Mucosa of descending colon (tissue), 3 donors: ENCODE measurements at regions not wholly inside any gene's neighbourhood (a gene's known extent, or its start where the extent isn't known, plus 50 kb on each side); places are given as distances from the start of the nearest gene placed in this dataset.

ENCODE experiments used
- ATAC-seq: fragments of 200-7000 bp; cut with Tn5 transposase; one replicate; pipeline ENCODE4 v1.9.1; 2020; ENCODE audit warnings: mild to moderate bottlenecking, moderate library complexity
- DNase-seq, 3 donors: peaks; one replicate each; pipeline ENCODE4 v3.0.0-alpha.2; 2020
- H3K36me3 ChIP-seq: fragments of 200-600 bp; one replicate; pipeline ENCODE4 v1.8.0; 2021; ENCODE audit warnings: low read depth, mild to moderate bottlenecking
- H3K4me1 ChIP-seq: fragments of 200-600 bp; one replicate; pipeline ENCODE4 v1.8.0; 2021; ENCODE audit warnings: low read depth, mild to moderate bottlenecking
- H3K4me3 ChIP-seq: fragments of 200-600 bp; one replicate; pipeline ENCODE4 v1.8.0; 2021; ENCODE audit warnings: mild to moderate bottlenecking
- H3K9me3 ChIP-seq: fragments of 200-600 bp; one replicate; pipeline ENCODE4 v1.8.0; 2021; ENCODE audit warnings: mild to moderate bottlenecking
- CTCF ChIP-seq: fragments of 200-600 bp; IDR thresholded peaks from one replicate; pipeline ENCODE4 v1.8.0; 2022; ENCODE audit warnings: antibody characterized with exemption, mild to moderate bottlenecking
- intact Hi-C, 2 donors: fragments of 100-400 bp; cut with DNase I in 1 of 2; cut with micrococcal nuclease in 1 of 2; formaldehyde crosslinking; loops; one replicate each; pipeline versions ENCODE4 v1.11.0 to v1.11.1; 2022; cut with DNase I, micrococcal nuclease
- donor health status: DM: no; HTN: no; CAD: no; lungs with moderate emphysema.
- donor health status: DM: no; HTN: no; CAD: no.
- donor health status: DM: no; HTN: yes; CAD: no.

- Histone ChIP-seq H3K4me3 (no peak overlapping the region), H3K9me3 (no peaks in the 10 kb centered on the region), H3K36me3 (no peaks in the 10 kb centered on the region), H3K4me1 (no peaks in the 10 kb centered on the region)
- ATAC-seq (no peak), DNase-seq (no peak)
- no peak for TF ChIP-seq CTCF
- intact Hi-C loops = no loop called here
Measured at GRCh38 chr6:45739058-45739457, 276.6 kb downstream of the CLIC5 start.

GRCh38 chr6:45738057-45738455 lies 277.6 kb downstream of the CLIC5 start:
- intact Hi-C loops = no loop called here
- ATAC-seq = no peak
- Histone ChIP-seq H3K4me3 (no peak overlapping the region), H3K4me1 (no peaks in the 10 kb centered on the region), H3K36me3 (no peaks in the 10 kb centered on the region), H3K9me3 (no peaks in the 10 kb centered on the region)
- DNase-seq = no peak
- no peak for TF ChIP-seq CTCF

DNA sequence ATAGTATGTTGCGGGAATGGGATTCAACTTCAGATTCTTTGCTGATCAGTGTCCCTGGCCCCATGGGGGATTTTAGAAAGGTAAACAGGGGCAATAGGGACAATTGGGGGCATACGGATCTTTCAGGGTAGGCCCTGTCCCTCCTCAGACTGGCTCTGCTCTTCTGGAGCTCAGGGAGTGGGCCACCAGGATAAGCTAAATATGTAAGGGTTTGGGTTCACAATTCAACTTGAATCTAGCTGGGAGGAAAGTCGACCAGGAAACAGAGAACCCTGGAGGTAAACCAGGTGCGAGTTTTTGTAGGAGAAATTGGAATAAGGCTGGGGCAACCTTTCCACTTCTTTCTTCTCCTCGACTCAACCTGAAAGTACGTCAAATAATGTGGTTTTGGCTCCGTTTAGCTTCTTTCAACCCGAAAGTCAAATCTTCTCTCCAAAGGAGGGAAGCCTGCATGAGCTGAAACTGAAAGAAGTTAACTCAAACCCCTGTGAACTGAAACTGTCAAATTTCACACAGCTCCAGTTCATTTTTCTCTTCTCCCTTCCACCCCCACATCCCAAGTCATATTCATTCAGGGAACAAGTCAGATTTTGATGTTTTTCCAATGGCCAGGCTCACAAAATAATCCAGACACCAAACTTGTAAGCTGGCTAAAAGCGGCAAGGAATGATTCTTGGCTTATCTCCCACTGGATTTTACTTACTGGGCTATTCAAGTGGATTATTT lies 278.2 kb downstream of the CLIC5 start:
- DNase-seq = no peak
- intact Hi-C loops = no loop called here
- H3K36me3 ChIP-seq = no peaks in the 10 kb centered on the region
- no peak for TF ChIP-seq CTCF
- H3K9me3 ChIP-seq = no peaks in the 10 kb centered on the region
- ATAC-seq = no peak
- no peaks in the 10 kb centered on the region for H3K4me1 ChIP-seq
- no peak overlapping the region for H3K4me3 ChIP-seq

GRCh38 chr6:45736134-45736533 lies 279.5 kb downstream of the CLIC5 start:
- Histone ChIP-seq H3K9me3 (no peaks in the 10 kb centered on the region), H3K4me1 (no peaks in the 10 kb centered on the region), H3K4me3 (no peak overlapping the region), H3K36me3 (no peaks in the 10 kb centered on the region)
- no peak for TF ChIP-seq CTCF
- ATAC-seq = no peak
- DNase-seq = no peak
- intact Hi-C loops = no loop called here

GRCh38 chr6:45732731-45733130 lies 282.9 kb downstream of the CLIC5 start:
- DNase-seq = no peak

More at GRCh38 chr6:45732731-45733130, 282.9 kb downstream of the CLIC5 start:
- ATAC-seq = no peak
- Histone ChIP-seq H3K4me3 (no peak overlapping the region), H3K36me3 (no peaks in the 10 kb centered on the region), H3K4me1 (no peaks in the 10 kb centered on the region), H3K9me3 (no peaks in the 10 kb centered on the region)
- intact Hi-C loops = no loop called here
- no peak for TF ChIP-seq CTCF
